SK-N-MC (cell line): ENCODE measurements at regions not wholly inside any gene's neighbourhood (a gene's known extent, or its start where the extent isn't known, plus 50 kb on each side); places are given as distances from the start of the nearest gene placed in this dataset.

ENCODE experiments used
- EZH2 ChIP-seq: fragments of 200-600 bp; sonication (generic); IDR thresholded peaks from one replicate; pipeline ENCODE4 v1.6.1; 2017; ENCODE audit warnings: antibody characterized with exemption
- FOXP2 ChIP-seq: optimal IDR thresholded peaks from 2 replicates; pipeline ENCODE3; 2011; ENCODE audit warnings: mild to moderate bottlenecking, moderate library complexity; ENCODE audit not compliant: insufficient read depth; ENCODE audit errors: extremely low read length, control extremely low read depth
- POLR2AphosphoS5 ChIP-seq: IDR thresholded peaks from 2 replicates; pipeline ENCODE4 v1.6.1; 2012; ENCODE audit warnings: mild to moderate bottlenecking, low read depth, low read length, borderline replicate concordance

DNA sequence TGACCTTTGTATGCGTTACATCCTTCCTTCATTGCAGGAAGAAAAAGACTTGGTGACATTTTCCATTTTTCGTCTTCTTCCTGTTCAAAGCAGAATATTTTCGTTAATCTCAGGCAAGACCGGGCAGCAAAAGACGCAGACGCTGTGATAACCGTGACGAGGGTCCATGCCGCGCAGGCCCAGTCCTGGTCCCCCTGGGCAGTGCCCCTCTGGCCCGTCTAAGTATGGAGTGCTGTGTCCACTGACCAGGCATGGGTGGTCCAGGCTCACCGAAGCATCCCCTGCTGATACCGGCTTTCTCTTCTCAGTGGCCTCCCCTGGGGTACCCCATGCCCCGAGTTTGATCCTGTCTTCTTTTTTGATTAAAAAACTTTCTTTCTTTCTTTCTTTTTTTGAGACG is 135.2 kb upstream of the ASB18 start:
- TF ChIP-seq EZH2 (no peak), POLR2AphosphoS5 (no peak), FOXP2 (no peak)
